Lung microvascular endothelial cell (primary cell): ENCODE measurements at regions not wholly inside any gene's neighbourhood (a gene's known extent, or its start where the extent isn't known, plus 50 kb on each side); places are given as distances from the start of the nearest gene placed in this dataset.
A peak's percentile ranks its signal among the peaks of the same experiment; 100 is the strongest.
"Not testable (repeated sequence)": the region's sequence is repeated elsewhere in the genome, so short reads cannot be mapped to it uniquely, and the experiment has no call there.

Source experiments
- DNase-seq, 2 donors: peaks; one replicate each; pipeline versions ENCODE4 v3.0.0 to v3.0.0-alpha.2; 2010; ENCODE audit warnings: low read depth in 2 of 2

DNA sequence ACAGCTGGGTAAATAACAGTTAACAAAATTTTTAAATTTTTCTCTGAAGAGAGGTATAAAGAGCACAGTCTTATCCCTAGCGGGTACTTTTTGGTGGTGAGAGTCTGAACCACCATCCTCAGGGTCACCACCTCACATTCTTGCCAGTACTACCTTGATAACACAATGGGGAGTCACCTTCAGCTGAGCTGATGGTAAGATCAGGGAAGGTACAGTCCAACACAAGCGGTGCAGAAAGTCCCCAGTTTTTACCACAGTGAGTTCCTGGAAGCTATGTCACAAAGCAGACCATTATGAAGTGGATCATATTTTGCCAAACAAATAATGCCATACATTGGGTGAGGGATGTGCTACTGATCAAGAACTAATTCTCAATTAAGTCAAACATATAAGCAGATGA lies 176.9 kb downstream of the FASLG start:
- no peak for DNase-seq

DNA sequence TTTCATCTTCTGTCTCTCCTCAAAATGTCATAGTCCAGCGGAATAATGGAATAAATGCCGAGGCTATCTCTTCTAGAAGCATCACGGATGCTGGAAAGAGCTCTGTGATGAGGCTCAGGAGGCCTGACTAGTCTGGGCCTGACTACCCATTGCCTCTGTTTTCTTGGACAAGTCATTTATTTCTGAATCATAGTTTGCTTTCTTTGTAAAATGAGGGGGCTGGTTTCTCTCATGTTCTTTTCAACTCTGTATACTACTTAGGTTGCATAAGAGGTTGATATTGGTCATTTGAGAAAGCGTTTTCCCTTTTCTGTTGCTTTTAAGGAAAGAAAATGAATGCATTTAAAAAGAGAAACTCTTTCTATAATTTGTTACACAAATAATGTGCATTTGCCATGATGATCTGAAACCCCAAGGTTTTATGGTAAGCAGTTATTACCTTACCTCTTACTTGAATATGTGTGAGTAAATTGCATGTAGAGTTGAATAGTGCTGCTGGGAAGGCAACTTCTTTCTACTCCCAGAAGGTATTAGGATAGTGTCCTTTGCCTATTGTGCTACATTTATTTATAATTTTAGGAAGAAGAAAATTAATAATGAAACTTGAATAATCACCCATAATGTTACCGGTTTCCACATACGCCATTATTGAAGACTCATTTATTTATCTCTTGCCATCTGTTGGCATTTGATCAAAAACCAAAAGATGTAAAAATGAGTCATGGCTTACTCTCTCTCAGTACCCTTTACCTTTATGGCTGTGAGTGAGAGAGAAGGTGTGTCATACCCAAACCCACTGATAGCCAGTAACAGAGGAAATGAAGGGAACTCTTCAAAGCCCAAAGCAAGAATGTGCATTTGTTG lies 179.1 kb downstream of the FASLG start:
- DNase-seq: no peak

DNA sequence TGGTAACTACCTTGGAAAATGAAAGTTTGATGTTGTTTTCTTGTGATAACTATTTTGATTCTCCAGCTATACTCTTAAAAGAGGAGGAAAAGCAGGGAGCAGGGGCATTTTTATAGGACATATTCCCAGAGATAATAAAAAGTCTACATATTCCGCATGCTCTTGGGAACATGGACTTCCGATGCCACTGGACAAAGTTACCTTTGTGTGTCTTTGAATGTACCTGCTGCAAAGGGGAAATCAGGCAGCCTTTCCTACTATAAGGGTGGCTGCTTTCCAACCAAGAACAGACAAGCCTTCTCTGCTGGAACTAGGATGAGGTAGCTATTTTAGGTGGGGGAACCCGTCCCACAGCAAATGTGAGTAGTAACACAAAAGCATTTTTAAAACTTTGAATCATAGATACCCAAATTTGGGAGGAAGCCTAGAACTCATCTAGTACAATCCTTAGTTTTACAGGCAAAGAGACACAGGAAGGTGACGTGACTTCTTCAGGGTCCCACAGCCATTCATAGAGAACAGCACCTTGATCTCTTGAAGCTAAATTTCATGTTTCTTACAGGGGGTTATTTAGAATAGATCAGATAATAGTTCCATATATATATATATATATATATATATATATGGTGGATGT lies 179.9 kb downstream of the FASLG start:
- DNase-seq: no peak

DNA sequence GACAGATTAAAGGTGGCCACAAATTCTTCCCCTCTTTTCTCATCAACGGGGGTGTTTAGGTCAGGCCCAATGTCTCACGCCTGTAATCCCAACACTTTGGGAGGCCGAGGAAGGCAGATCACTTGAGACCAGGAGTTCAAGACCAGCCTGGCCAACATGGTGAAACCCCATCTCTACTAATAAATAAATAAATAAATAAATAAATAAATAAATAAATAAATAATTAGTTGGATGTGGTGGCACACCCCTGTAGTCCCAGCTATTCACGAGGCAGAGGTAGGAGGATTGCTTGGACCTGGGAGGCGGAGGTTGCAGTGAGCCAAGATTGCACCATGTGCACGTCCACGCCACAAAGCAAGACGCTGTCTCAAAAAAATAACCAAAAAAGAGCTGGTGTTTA lies 180.7 kb downstream of the FASLG start:
- not testable (repeated sequence) for DNase-seq

DNA sequence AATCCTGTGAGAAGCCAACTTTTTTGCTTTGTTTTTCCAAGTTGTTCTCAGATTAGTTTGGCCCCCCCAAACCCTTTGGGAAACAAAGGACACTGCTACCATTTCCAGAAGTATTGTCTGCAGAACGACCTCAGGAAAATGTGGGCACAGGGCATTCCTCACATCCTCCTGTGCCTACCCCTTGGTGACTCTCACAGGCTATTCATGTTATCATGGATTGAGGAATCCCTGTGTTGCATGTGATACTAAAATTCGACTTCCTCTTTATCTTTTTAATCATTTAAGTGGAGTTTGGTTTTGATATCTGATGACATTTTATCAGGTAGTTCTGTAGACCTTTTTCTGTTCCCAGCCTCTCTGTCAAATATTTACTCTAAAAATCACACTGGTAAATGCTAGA lies 184.5 kb downstream of the FASLG start:
- peak in 1 of 2 donors; percentile 3 for DNase-seq

DNA sequence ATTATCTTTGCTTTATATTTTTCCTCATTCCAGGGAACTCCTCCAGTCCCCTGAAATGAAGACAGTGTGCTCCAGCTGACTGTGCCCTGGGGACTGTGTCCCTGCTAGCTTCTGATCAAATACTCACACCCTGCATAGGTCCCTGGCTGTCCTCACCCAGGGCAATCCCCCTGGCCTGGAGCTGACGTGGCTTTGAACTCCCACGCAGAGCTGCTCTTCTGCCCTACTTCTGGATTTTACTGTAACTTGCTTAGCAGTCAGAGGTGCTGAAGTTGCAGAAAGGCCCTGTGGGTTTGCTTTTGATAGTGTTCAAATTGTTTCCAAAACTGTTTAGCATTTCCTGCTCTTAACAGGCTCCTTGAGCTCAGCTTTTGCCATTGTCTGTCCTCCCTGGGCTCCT lies 186.5 kb downstream of the FASLG start:
- DNase-seq: no peak

DNA sequence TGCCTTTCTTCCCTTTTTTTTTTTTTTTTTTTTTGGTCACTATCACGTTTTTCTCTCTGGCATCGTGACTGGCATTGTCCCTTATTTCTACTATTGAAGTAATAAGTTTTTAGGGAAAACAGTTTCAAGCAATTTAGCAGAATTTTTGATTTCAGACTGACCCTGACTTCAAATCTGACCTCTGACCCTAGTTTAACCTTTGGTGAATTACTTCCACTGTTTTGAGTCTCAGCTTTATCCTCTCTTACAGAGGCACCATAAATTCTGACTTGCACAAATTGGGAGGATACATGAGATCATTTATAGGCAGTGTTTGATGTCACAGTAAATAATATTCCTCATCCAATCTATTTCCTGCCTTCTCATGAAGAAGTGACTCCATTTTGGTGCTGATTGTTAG lies 187.0 kb downstream of the FASLG start:
- DNase-seq: no peak

DNA sequence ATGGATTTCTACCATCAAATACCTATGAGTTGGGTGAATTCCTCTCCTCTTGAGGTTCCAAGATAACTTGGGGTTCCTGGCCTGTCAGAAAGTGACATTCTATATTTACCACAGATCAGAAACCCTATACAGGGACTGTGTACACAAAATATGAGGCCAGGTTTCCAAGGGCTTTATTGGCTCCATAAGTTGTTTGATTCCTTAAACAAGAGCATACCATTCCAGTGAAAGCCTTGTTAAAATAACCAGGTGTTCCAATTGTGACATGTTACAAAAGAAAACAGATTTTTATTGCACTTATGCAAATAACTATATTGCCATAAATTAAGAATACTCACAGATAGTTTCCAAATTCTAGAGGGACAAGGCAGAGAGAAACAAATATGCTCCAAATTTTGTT lies 188.9 kb downstream of the FASLG start:
- DNase-seq: not testable (repeated sequence)

DNA sequence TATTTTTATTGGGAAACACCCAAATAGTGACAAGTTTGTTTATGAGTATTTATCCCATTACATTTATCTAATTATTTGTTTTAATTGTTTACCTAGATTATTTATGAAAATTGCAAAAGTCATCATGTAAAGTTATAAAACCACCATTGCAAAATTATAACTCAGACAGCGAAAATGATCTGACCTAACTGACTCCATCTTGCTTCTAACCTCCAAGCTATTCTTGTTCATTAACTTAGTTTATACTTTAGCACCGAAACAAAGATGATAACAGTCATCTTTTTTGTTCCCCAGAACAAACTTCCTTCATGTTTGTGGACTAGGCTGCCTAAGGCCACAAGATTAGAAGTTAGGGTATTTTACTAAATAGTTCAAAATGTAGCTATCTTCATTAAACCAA lies 190.8 kb downstream of the FASLG start:
- DNase-seq: no peak

DNA sequence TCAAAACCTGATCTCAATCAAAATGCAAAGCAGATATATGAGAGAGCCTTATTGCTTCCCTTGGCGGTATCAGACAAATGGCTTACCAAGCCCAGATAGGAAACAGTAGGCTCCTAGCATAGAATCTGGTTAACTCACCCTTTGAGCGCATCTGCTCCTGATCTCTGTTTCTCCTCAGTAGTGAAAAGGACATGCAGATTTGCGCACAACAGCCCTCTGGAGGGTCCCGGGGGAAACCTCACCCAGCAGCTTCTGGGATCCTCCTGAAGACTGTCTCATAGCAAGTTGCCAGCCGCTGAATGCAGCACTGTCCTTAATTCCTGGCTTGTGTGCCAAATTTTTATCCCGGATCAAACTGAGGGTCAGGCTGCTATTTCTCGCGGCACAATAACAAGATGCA lies 192.2 kb downstream of the FASLG start:
- no peak for DNase-seq

DNA sequence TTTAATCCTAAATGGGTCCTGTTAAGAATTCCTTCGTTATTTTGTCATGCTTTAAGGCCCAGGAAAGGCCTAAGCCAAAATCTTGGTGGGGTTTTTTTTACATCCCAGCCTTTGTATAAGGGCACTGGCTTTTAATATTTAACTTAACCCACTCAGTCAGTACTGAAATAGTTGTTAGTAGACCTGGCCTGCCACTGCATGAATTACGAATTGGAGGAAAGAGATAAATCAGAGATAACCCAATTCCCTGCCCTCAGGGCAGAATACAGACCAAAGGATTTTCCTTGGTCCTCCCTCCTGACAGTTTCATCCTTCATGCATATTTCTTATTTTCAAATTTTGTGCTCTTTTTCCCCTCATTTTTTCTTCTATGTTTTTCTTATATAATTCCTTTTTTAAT lies 193.0 kb downstream of the FASLG start:
- no peak for DNase-seq

DNA sequence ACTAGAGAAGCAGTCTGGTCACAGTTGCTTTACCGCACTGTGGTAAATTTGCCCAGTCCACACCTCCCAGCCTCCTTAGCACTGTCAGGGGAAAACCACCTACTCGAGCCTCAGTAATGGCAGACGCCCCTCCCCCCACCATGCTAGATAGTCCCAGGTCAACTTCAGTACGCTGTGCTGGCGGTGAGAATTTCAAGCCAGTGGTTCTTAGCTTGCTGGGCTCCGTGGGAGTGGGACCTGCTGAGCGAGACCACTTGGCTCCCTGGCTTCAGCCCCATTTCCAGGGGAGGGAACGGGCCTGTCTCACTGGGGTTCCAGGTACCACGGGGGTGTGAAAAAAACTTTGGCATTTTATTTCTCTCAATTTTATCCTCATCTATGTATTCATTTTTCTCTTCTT lies 194.8 kb downstream of the TNFSF18 start:
- DNase-seq: not testable (repeated sequence)

DNA sequence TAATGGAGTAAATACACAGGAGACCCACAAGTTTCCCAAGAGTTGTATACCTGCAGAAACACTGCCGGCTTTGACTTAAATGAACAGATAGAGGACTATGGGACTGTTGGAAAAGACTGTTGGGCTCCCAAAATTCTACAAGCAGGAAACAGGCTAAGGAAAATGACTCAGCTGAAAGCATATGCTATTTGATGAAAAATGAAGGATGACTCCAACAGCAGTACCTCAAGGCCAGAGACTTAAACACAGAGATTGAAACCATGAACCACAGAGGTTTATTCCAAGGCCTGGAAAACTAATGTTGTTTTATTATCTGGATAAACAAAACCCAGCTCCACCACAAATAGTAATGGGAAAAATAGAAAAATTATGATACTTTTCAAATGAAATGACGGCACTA lies 187.7 kb downstream of the TNFSF18 start:
- DNase-seq: peak in 1 of 2 donors; percentile 37

DNA sequence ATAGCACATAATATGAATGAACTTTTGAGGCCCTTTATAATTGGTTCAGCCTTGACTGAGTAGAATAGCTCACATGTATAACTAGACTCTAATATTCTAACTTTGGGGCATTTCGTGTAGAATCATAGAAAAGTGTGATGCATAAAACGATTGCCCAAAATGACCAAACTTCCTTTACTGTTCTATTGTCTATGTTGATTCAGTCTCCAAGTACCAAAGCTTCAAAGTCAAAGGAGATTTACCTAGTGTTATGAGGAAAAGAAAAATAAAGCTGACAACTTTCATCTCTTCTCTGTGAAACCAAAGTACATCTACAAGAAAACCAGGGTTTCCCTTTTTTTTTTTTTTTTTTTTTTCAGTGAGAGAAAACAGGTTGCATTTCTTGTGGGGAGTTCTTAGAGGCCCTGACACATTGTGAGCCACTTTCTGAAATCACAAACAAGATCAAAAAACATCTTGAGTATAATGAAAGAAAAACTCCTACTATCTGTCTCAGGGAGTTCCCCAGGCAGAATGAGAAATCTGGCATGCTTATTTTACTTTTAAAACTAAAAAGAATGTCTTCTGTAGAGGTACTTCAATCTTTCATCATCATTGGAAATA lies 183.4 kb downstream of the TNFSF18 start:
- no peak for DNase-seq

DNA sequence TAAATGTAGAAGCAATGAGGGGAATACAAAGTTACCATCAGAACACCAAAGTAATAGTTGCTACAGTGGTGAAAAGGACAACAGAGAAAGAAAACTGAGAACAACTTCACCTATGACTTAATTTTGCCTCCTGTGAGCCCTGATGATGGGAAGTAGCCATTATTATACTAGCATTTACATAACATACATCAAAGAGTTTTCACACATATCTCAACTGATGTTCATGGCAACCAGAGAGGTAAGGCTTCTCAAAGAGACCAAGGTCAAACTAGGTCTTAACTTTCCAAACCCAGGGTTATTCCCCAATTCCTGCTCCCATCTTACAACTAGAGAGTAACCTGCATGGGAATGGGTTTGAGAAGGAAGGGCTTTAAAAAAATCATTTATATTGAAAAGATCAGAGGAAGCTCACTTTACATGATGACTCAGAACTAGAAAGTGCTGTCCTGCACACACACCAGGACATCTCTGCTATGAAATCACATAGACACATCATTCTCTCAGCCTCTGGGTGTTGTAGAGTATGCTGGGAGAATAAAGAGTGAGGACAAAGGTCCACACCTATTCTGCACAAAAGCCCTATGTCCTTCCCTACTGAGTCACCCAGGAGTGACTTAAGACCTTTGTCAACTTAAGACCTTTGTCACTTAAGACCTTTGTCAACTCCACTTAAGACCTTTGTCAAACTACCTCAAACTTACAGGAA lies 179.7 kb downstream of the TNFSF18 start:
- peak in 1 of 2 donors; percentile 46 for DNase-seq

DNA sequence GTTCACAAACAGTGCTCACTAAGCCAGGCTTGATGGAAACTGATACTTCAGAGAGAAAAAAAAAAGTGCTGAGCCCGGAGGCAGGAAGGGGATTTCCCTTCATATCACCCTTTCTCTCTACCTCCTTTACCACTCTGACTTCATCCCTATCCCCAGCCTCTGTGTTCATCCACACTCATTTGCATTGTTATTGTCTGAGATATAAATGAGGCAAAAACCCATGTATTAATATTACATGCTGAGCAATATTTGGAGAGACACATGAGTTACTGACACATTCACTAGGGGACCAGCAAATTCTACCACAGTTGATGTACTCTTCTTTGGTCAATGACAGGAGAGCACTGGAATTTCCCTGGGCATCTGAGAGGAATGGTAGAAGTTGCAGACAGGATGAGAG lies 175.8 kb downstream of the TNFSF18 start:
- peak in 1 of 2 donors; percentile 28 for DNase-seq

DNA sequence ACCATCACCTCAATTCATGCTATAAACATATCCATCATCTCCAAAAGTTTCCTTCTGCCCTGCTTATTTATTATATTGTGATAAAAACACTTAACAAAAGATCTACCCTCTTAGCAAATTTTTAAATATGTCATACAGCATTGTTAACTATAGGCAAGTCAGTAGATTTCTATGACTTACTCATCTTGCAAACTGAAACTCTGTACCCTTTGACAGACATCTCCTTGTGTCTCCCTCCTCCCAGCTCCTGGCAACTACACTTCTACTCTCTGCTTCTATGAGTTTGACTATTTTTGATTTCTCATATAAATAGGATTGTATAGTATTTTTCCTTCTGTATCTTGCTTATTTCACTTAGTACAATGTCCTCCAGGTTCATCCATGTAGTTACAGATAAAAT lies 174.8 kb downstream of the TNFSF18 start:
- DNase-seq: no peak

DNA sequence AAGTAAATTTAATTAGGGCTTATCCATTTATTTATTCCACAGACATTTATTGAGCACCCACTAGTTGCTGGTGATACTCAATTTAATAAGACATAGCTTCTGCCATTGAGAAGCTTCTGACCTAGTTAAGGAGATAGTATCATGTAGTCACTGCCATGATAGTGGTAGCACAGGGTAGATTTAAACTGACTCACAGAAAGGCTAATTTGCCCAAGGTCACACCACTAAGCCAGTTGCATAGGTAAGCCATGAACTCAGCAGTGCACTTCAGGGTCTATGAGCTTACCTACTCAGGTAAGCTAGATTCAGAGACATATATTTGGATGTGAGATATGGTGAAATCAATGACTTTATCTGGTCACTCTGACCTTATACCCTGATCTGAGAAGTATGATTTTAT lies 168.4 kb downstream of the TNFSF18 start:
- no peak for DNase-seq

DNA sequence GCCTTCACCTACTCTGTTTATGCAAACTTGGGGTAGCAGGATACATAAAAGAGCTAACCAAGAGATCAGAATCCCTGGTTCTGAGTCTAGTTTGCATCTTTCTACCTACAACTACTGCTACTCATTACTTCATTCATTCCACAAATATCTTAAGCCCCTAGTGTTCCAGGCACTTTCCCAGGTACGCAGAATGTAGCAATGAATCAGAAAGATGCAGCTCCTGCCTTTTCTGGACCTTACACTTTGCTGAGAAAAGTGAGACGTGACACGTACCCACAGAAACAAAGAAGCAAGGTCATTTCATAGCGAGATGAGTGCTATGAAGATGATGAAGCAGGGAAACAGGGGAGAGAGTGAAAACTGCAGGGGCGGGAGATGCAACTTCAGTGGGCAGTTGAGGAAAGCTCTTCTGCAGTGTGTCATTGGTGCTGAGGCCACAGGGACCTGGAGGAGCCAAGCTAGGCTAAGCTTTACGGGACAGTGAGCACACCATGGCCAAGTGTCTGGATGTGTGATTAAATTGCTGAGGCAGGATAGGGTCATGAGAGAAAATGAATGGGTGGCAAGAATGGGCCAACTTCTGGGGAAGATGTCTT lies 167.9 kb downstream of the TNFSF18 start:
- DNase-seq: no peak

DNA sequence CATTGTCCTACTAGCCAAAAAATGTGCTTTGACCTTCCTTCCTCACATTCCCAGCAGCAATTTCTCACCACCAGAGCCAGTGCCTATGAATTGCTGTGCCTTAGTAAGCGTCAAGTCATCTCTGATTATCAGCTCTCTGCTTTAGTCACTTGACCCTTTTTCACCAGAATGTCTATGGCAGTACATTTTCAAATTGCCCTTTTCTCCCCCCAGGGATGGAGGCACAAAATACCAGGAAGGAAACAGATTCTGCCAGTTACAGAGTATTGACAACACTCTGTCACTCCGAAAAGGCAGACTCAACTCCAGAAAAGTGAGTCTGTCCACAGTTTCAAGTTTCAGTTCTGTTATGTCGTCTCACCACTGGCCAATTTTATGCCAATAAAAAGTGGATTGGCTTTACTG lies 167.4 kb downstream of the TNFSF18 start:
- DNase-seq: peak; percentile 33 to 51

DNA sequence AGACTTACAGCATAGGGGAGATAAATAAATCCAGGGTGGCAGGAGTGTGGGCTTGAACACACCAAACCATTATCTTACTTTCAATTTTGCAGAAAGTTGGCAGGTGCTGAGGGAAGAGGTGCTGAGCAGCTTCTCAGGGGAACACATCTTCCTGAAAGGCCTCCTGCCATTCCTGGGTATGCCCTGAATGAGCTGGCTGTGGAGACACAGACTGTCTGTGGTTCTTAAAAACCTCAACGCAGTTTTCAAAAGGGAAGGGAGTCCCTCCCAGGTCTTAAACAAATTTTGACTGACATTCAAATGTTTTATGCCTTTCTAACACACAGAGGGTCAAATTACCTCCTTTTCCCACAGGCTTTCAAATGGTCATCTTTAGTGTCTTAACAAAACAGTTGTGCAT lies 166.9 kb downstream of the TNFSF18 start:
- DNase-seq: no peak

DNA sequence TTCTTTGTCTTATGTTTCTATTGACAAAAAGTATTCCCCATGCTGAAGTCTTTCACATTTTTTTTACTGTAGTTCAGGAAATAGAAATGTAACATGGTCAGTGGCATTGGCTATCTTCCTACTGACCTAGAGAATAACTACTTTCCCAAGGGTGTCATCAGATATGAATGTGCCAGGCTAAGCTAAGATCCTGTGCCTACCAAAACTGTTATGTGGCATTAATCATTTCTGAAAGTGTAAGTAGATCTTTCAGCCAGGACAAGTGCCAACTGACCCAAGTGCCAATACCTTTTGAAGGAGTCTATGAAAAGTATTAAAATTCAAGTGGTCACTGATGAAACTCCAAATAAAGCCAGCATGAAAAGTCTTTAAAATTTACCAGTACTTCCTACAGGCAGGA lies 165.3 kb downstream of the TNFSF18 start:
- DNase-seq: peak in 1 of 2 donors; percentile 27
